WTC11 (cell line): ENCODE measurements at regions not wholly inside any gene's neighbourhood (a gene's known extent, or its start where the extent isn't known, plus 50 kb on each side); places are given as distances from the start of the nearest gene placed in this dataset.

ENCODE experiments used
- ATAC-seq: fragments of 200-7000 bp; cut with Tn5 transposase; 2 replicates; pipeline ENCODE4 v1.10.0; 2021; ENCODE audit warnings: mild to moderate bottlenecking, moderate library complexity
- CTCF ChIA-PET: fragments of 300-600 bp; sonication (Branson Sonifier 250); formaldehyde crosslinking; loops from one replicate; lab custom pipeline; 2021; ENCODE audit warnings: antibody characterized with exemption; lab: Charles Lee
- POLR2A ChIA-PET: fragments of 350-600 bp; sonication (Branson Sonifier 250); formaldehyde crosslinking; loops from one replicate; lab custom pipeline; 2021; ENCODE audit warnings: antibody characterized with exemption; lab: Charles Lee
- DNase-seq: peaks from one replicate; pipeline ENCODE4 v3.0.0; 2021; ENCODE audit warnings: low spot score
- H3K27ac Mint-ChIP-seq: 2 replicates; pipeline ENCODE4 v1.8.0; 2021; ENCODE audit warnings: mixed read lengths
- H3K27me3 Mint-ChIP-seq: 2 replicates; pipeline ENCODE4 v1.8.0; 2021; ENCODE audit warnings: low read depth, mild to moderate bottlenecking, moderate library complexity, mixed read lengths
- H3K36me3 Mint-ChIP-seq: 2 replicates; pipeline ENCODE4 v1.8.0; 2021; ENCODE audit warnings: mixed read lengths
- H3K4me1 Mint-ChIP-seq: 2 replicates; pipeline ENCODE4 v1.8.0; 2022; ENCODE audit warnings: mixed read lengths
- H3K4me3 Mint-ChIP-seq: 2 replicates; pipeline ENCODE4 v1.8.0; 2021; ENCODE audit warnings: mild to moderate bottlenecking, moderate library complexity, mixed read lengths
- H3K9me3 Mint-ChIP-seq: 2 replicates; pipeline ENCODE4 v1.8.0; 2021; ENCODE audit warnings: mixed read lengths
- ATF1 ChIP-seq: sonication (generic); formaldehyde crosslinking; IDR thresholded peaks from 2 replicates; pipeline ENCODE4 v1.8.1; 2023; ENCODE audit warnings: mild to moderate bottlenecking, moderate library complexity, missing genetic modification reagents
- CREB1 ChIP-seq: sonication (generic); formaldehyde crosslinking; IDR thresholded peaks from 2 replicates; pipeline ENCODE4 v1.8.0; 2023; ENCODE audit warnings: mild to moderate bottlenecking, missing genetic modification reagents
- ETV6 ChIP-seq: sonication (generic); formaldehyde crosslinking; IDR thresholded peaks from 2 replicates; pipeline ENCODE4 v1.8.1; 2022; ENCODE audit warnings: mild to moderate bottlenecking, missing genetic modification reagents
- HMGA2 ChIP-seq: fragments of 250-450 bp; sonication (Bioruptor Pico); IDR thresholded peaks from 2 replicates; pipeline ENCODE4 v1.4.0; 2021; ENCODE audit warnings: mild to moderate bottlenecking, moderate library complexity
- IRF2 ChIP-seq: sonication (generic); formaldehyde crosslinking; IDR thresholded peaks from 2 replicates; pipeline ENCODE4 v1.8.0; 2022; ENCODE audit warnings: low read depth, missing genetic modification reagents, borderline replicate concordance
- KAT7 ChIP-seq: sonication (generic); formaldehyde crosslinking; IDR thresholded peaks from 2 replicates; pipeline ENCODE4 v1.8.1; 2023; ENCODE audit warnings: missing genetic modification reagents, mild to moderate bottlenecking, borderline replicate concordance
- NFE2L1 ChIP-seq: sonication (generic); formaldehyde crosslinking; IDR thresholded peaks from 2 replicates; pipeline ENCODE4 v1.8.1; 2023; ENCODE audit warnings: missing genetic modification reagents
- NFYB ChIP-seq: sonication (generic); formaldehyde crosslinking; conservative IDR thresholded peaks from 2 replicates; pipeline ENCODE4 v1.8.0; 2022; ENCODE audit warnings: low read depth, missing genetic modification reagents
- NR1H2 ChIP-seq: sonication (generic); formaldehyde crosslinking; IDR thresholded peaks from 2 replicates; pipeline ENCODE4 v1.9.0; 2021; ENCODE audit warnings: mild to moderate bottlenecking, moderate library complexity, missing genetic modification reagents
- SOX15 ChIP-seq: fragments of 250-450 bp; sonication (Bioruptor Pico); IDR thresholded peaks from 2 replicates; pipeline ENCODE4 v1.9.0; 2021; ENCODE audit warnings: mild to moderate bottlenecking
- TCF7 ChIP-seq: sonication (generic); formaldehyde crosslinking; IDR thresholded peaks from 2 replicates; pipeline ENCODE4 v1.8.0; 2022; ENCODE audit warnings: mild to moderate bottlenecking, low read depth, missing genetic modification reagents, moderate library complexity
- TEAD4 ChIP-seq: sonication (generic); formaldehyde crosslinking; IDR thresholded peaks from 2 replicates; pipeline ENCODE4 v1.8.0; 2022; ENCODE audit warnings: mild to moderate bottlenecking, missing genetic modification reagents
- ZNF423 ChIP-seq: fragments of 250-450 bp; sonication (Bioruptor Pico); IDR thresholded peaks from 2 replicates; pipeline ENCODE4 v2.1.2; 2022; ENCODE audit warnings: mild to moderate bottlenecking, moderate library complexity
- TF ChIP-seq, protein P1 (sequence below): sonication (generic); formaldehyde crosslinking; IDR thresholded peaks from 2 replicates; pipeline ENCODE4 v1.8.0; 2022; ENCODE audit warnings: missing genetic modification reagents
- TF ChIP-seq, protein P2 (sequence below): sonication (generic); formaldehyde crosslinking; IDR thresholded peaks from 2 replicates; pipeline ENCODE4 v1.8.0; 2023; ENCODE audit warnings: missing genetic modification reagents
- TF ChIP-seq, protein P3 (sequence below): fragments of 250-450 bp; sonication (Bioruptor Pico); IDR thresholded peaks from 2 replicates; pipeline ENCODE4 v1.8.0; 2021; ENCODE audit warnings: mild to moderate bottlenecking
- TF ChIP-seq, protein P4 (sequence below): sonication (generic); formaldehyde crosslinking; IDR thresholded peaks from 2 replicates; pipeline ENCODE4 v1.8.1; 2023; ENCODE audit warnings: mild to moderate bottlenecking, missing genetic modification reagents
- TF ChIP-seq, protein P5 (sequence below): sonication (generic); formaldehyde crosslinking; IDR thresholded peaks from 2 replicates; pipeline ENCODE4 v1.8.1; 2022; ENCODE audit warnings: low read depth, missing genetic modification reagents, borderline replicate concordance
- TF ChIP-seq, protein P6 (sequence below): fragments of 250-450 bp; sonication (Bioruptor Pico); IDR thresholded peaks from 2 replicates; pipeline ENCODE4 v1.9.0; 2021; ENCODE audit warnings: mild to moderate bottlenecking
- TF ChIP-seq, protein P7 (sequence below): sonication (generic); formaldehyde crosslinking; IDR thresholded peaks from 2 replicates; pipeline ENCODE4 v1.8.1; 2022; ENCODE audit warnings: missing genetic modification reagents, borderline replicate concordance

DNA sequence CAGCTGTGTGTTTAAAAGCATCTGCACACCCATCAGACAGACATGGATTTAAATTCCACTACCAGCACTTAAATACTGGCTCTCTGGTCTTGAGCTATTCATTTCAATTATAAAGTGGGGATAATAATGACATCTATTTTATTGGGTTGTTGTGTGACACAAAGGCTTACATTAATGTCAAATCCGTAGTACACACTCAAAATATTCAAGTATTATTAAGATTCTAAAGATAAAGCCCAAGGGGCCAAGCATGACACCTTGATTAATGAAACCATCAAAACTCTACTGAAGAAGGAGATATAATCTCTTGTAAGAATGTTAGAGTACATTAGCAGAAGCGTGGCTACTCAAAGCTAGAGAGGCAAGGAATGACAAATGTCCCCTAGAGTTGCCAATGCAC is 743.0 kb downstream of the KCTD16 start (continued):
- no peak for TF ChIP-seq SOX15 (CRISPR knock-in tag)

DNA sequence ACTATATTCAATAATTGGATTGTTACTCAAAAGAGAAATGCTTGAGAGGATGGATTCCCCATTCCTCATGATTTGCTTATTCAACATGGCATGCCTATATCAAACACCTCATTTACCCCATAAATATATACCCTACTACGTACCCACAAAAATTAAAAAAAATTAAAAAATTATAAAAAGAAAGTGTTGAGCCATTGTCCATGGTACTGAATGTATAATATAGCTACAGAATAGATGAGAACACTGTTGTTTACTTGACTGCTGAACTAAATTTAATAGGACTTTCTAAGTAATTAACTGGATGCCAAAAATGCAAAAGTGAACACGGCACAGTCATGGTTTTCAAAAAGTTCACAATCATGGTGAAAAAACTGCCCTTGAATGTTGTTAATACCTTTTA is 725.8 kb downstream of the KCTD16 start:
- TF ChIP-seq, protein P1, sequence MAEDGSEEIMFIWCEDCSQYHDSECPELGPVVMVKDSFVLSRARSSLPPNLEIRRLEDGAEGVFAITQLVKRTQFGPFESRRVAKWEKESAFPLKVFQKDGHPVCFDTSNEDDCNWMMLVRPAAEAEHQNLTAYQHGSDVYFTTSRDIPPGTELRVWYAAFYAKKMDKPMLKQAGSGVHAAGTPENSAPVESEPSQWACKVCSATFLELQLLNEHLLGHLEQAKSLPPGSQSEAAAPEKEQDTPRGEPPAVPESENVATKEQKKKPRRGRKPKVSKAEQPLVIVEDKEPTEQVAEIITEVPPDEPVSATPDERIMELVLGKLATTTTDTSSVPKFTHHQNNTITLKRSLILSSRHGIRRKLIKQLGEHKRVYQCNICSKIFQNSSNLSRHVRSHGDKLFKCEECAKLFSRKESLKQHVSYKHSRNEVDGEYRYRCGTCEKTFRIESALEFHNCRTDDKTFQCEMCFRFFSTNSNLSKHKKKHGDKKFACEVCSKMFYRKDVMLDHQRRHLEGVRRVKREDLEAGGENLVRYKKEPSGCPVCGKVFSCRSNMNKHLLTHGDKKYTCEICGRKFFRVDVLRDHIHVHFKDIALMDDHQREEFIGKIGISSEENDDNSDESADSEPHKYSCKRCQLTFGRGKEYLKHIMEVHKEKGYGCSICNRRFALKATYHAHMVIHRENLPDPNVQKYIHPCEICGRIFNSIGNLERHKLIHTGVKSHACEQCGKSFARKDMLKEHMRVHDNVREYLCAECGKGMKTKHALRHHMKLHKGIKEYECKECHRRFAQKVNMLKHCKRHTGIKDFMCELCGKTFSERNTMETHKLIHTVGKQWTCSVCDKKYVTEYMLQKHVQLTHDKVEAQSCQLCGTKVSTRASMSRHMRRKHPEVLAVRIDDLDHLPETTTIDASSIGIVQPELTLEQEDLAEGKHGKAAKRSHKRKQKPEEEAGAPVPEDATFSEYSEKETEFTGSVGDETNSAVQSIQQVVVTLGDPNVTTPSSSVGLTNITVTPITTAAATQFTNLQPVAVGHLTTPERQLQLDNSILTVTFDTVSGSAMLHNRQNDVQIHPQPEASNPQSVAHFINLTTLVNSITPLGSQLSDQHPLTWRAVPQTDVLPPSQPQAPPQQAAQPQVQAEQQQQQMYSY, result no peak
- TF ChIP-seq KAT7 (CRISPR knock-in tag) (no peak), TCF7 (CRISPR knock-in tag) (no peak), TEAD4 (CRISPR knock-in tag) (no peak)
- TF ChIP-seq, protein P2, sequence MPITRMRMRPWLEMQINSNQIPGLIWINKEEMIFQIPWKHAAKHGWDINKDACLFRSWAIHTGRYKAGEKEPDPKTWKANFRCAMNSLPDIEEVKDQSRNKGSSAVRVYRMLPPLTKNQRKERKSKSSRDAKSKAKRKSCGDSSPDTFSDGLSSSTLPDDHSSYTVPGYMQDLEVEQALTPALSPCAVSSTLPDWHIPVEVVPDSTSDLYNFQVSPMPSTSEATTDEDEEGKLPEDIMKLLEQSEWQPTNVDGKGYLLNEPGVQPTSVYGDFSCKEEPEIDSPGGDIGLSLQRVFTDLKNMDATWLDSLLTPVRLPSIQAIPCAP (CRISPR knock-in tag), result no peak
- TF ChIP-seq, all 79 proteins: peak for 0
- Mint-ChIP-seq H3K27me3 (no peaks in the 10 kb centered on the region), H3K4me3 (no peak overlapping the region), H3K27ac (no peak overlapping the region), H3K9me3 (peaks cover 19% of the 10 kb centered on the region), H3K4me1 (no peaks in the 10 kb centered on the region), H3K36me3 (no peaks in the 10 kb centered on the region; the same call in 1 of the 2 replicates)
- POLR2A ChIA-PET, result no interaction called here
- DNase-seq (no peak), ATAC-seq (no peak)
- CTCF ChIA-PET, result no interaction called here

DNA sequence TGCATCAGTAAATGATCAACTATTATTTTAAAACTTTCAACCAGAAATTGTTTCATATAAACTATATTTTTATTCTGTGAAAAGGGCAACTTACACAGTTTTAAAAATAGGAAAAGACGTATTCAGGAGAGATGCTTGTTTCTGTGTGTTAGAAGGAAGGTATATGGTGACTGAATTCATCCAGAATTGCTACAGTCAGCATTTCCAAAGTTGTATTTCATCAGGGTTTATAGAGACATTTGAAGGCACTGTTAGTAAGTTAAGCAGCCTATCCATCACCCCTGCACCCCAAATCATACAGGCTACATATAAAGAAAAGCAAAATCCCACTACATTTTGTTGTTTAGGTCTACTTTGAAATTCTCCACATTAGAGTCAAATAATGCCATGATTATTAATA is 716.0 kb downstream of the KCTD16 start:
- TF ChIP-seq, protein P3, sequence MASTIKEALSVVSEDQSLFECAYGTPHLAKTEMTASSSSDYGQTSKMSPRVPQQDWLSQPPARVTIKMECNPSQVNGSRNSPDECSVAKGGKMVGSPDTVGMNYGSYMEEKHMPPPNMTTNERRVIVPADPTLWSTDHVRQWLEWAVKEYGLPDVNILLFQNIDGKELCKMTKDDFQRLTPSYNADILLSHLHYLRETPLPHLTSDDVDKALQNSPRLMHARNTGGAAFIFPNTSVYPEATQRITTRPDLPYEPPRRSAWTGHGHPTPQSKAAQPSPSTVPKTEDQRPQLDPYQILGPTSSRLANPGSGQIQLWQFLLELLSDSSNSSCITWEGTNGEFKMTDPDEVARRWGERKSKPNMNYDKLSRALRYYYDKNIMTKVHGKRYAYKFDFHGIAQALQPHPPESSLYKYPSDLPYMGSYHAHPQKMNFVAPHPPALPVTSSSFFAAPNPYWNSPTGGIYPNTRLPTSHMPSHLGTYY (CRISPR knock-in tag), result no peak
- no peak for TF ChIP-seq HMGA2
- TF ChIP-seq, protein P4, sequence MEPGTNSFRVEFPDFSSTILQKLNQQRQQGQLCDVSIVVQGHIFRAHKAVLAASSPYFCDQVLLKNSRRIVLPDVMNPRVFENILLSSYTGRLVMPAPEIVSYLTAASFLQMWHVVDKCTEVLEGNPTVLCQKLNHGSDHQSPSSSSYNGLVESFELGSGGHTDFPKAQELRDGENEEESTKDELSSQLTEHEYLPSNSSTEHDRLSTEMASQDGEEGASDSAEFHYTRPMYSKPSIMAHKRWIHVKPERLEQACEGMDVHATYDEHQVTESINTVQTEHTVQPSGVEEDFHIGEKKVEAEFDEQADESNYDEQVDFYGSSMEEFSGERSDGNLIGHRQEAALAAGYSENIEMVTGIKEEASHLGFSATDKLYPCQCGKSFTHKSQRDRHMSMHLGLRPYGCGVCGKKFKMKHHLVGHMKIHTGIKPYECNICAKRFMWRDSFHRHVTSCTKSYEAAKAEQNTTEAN (CRISPR knock-in tag), result no peak
- no peak for TF ChIP-seq NR1H2 (CRISPR knock-in tag)
- TF ChIP-seq ATF1, result no peak
- TF ChIP-seq, protein P5, sequence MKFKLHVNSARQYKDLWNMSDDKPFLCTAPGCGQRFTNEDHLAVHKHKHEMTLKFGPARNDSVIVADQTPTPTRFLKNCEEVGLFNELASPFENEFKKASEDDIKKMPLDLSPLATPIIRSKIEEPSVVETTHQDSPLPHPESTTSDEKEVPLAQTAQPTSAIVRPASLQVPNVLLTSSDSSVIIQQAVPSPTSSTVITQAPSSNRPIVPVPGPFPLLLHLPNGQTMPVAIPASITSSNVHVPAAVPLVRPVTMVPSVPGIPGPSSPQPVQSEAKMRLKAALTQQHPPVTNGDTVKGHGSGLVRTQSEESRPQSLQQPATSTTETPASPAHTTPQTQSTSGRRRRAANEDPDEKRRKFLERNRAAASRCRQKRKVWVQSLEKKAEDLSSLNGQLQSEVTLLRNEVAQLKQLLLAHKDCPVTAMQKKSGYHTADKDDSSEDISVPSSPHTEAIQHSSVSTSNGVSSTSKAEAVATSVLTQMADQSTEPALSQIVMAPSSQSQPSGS (CRISPR knock-in tag), result no peak
- TF ChIP-seq NFE2L1 (CRISPR knock-in tag), result no peak
- TF ChIP-seq, protein P6, sequence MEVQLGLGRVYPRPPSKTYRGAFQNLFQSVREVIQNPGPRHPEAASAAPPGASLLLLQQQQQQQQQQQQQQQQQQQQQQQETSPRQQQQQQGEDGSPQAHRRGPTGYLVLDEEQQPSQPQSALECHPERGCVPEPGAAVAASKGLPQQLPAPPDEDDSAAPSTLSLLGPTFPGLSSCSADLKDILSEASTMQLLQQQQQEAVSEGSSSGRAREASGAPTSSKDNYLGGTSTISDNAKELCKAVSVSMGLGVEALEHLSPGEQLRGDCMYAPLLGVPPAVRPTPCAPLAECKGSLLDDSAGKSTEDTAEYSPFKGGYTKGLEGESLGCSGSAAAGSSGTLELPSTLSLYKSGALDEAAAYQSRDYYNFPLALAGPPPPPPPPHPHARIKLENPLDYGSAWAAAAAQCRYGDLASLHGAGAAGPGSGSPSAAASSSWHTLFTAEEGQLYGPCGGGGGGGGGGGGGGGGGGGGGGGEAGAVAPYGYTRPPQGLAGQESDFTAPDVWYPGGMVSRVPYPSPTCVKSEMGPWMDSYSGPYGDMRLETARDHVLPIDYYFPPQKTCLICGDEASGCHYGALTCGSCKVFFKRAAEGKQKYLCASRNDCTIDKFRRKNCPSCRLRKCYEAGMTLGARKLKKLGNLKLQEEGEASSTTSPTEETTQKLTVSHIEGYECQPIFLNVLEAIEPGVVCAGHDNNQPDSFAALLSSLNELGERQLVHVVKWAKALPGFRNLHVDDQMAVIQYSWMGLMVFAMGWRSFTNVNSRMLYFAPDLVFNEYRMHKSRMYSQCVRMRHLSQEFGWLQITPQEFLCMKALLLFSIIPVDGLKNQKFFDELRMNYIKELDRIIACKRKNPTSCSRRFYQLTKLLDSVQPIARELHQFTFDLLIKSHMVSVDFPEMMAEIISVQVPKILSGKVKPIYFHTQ (CRISPR knock-in tag), result no peak
- TF ChIP-seq ZNF423 (CRISPR knock-in tag), result no peak
- TF ChIP-seq ETV6 (CRISPR knock-in tag), result no peak
- TF ChIP-seq, protein P7, sequence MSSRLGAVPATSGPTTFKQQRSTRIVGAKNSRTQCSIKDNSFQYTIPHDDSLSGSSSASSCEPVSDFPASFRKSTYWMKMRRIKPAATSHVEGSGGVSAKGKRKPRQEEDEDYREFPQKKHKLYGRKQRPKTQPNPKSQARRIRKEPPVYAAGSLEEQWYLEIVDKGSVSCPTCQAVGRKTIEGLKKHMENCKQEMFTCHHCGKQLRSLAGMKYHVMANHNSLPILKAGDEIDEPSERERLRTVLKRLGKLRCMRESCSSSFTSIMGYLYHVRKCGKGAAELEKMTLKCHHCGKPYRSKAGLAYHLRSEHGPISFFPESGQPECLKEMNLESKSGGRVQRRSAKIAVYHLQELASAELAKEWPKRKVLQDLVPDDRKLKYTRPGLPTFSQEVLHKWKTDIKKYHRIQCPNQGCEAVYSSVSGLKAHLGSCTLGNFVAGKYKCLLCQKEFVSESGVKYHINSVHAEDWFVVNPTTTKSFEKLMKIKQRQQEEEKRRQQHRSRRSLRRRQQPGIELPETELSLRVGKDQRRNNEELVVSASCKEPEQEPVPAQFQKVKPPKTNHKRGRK, result no peak
- TF ChIP-seq NFYB (CRISPR knock-in tag), result no peak
- TF ChIP-seq CREB1 (CRISPR knock-in tag), result no peak
- no peak for TF ChIP-seq IRF2 (CRISPR knock-in tag)
- Mint-ChIP-seq H3K4me3 (no peak overlapping the region), H3K4me1 (no peaks in the 10 kb centered on the region), H3K9me3 (no peaks in the 10 kb centered on the region), H3K27ac (no peak overlapping the region), H3K27me3 (no peaks in the 10 kb centered on the region), H3K36me3 (no peaks in the 10 kb centered on the region)
- no peak for ATAC-seq
- POLR2A ChIA-PET, result no interaction called here
- CTCF ChIA-PET, result no interaction called here
- no peak for DNase-seq
